NCI-H2171 (cell line): ENCODE measurements at regions not wholly inside any gene's neighbourhood (a gene's known extent, or its start where the extent isn't known, plus 50 kb on each side); places are given as distances from the start of the nearest gene placed in this dataset.
"Not testable (repeated sequence)": the region's sequence is repeated elsewhere in the genome, so short reads cannot be mapped to it uniquely, and the experiment has no call there.

Experiments used
- DNase-seq: peaks from one replicate; lab custom pipeline; 2025; lab: John Stamatoyannopoulos, UW

- no peak for DNase-seq
These were observed 307.3 kb upstream of the CNTNAP5 start for GRCh38 chr2:123717636-123718334.

GRCh38 chr2:123720760-123721159, 304.3 kb upstream of the CNTNAP5 start:
- DNase-seq: no peak

GRCh38 chr2:123723706-123724105, 301.4 kb upstream of the CNTNAP5 start:
- DNase-seq: no peak

GRCh38 chr2:123732563-123732962, 292.5 kb upstream of the CNTNAP5 start:
- no peak for DNase-seq

GRCh38 chr2:123737371-123737770, 287.7 kb upstream of the CNTNAP5 start:
- DNase-seq: no peak

GRCh38 chr2:123738643-123739042, 286.4 kb upstream of the CNTNAP5 start:
- DNase-seq: no peak

GRCh38 chr2:123746006-123746405, 279.1 kb upstream of the CNTNAP5 start:
- no peak for DNase-seq

GRCh38 chr2:123747326-123747725, 277.8 kb upstream of the CNTNAP5 start:
- DNase-seq: no peak

- no peak for DNase-seq
These were observed 262.9 kb upstream of the CNTNAP5 start for GRCh38 chr2:123762221-123762620.

- DNase-seq: no peak
These were observed 256.9 kb upstream of the CNTNAP5 start for GRCh38 chr2:123768233-123768632.

- DNase-seq: no peak
These were observed 256.1 kb upstream of the CNTNAP5 start for GRCh38 chr2:123769001-123769400.

- no peak for DNase-seq
These were observed 253.9 kb upstream of the CNTNAP5 start for GRCh38 chr2:123770996-123771720.

GRCh38 chr2:123771928-123772632, 253.0 kb upstream of the CNTNAP5 start:
- no peak for DNase-seq

- no peak for DNase-seq
These were observed 248.0 kb upstream of the CNTNAP5 start for GRCh38 chr2:123777116-123777515.

GRCh38 chr2:123783164-123783563, 241.9 kb upstream of the CNTNAP5 start:
- no peak for DNase-seq

- DNase-seq: no peak
These were observed 239.8 kb upstream of the CNTNAP5 start for GRCh38 chr2:123785332-123785731.

GRCh38 chr2:123791207-123791606, 233.9 kb upstream of the CNTNAP5 start:
- no peak for DNase-seq

GRCh38 chr2:123791684-123792083, 233.4 kb upstream of the CNTNAP5 start:
- no peak for DNase-seq

GRCh38 chr2:123804126-123804525, 221.0 kb upstream of the CNTNAP5 start:
- DNase-seq: not testable (repeated sequence)

- not testable (repeated sequence) for DNase-seq
These were observed 219.3 kb upstream of the CNTNAP5 start for GRCh38 chr2:123805746-123806145.

- DNase-seq: no peak
These were observed 216.8 kb upstream of the CNTNAP5 start for GRCh38 chr2:123808243-123808642.

GRCh38 chr2:123811846-123812245, 213.2 kb upstream of the CNTNAP5 start:
- DNase-seq: no peak

GRCh38 chr2:123816203-123816602, 208.9 kb upstream of the CNTNAP5 start:
- DNase-seq: no peak
